WTC11 (cell line): ENCODE measurements at regions not wholly inside any gene's neighbourhood (a gene's known extent, or its start where the extent isn't known, plus 50 kb on each side); places are given as distances from the start of the nearest gene placed in this dataset.

ENCODE experiments used
- ATAC-seq: fragments of 200-7000 bp; cut with Tn5 transposase; 2 replicates; pipeline ENCODE4 v1.10.0; 2021; ENCODE audit warnings: mild to moderate bottlenecking, moderate library complexity
- CTCF ChIA-PET: fragments of 300-600 bp; sonication (Branson Sonifier 250); formaldehyde crosslinking; loops from one replicate; lab custom pipeline; 2021; ENCODE audit warnings: antibody characterized with exemption; lab: Charles Lee
- POLR2A ChIA-PET: fragments of 350-600 bp; sonication (Branson Sonifier 250); formaldehyde crosslinking; loops from one replicate; lab custom pipeline; 2021; ENCODE audit warnings: antibody characterized with exemption; lab: Charles Lee
- DNase-seq: peaks from one replicate; pipeline ENCODE4 v3.0.0; 2021; ENCODE audit warnings: low spot score
- H3K27ac Mint-ChIP-seq: 2 replicates; pipeline ENCODE4 v1.8.0; 2021; ENCODE audit warnings: mixed read lengths
- H3K27me3 Mint-ChIP-seq: 2 replicates; pipeline ENCODE4 v1.8.0; 2021; ENCODE audit warnings: low read depth, mild to moderate bottlenecking, moderate library complexity, mixed read lengths
- H3K36me3 Mint-ChIP-seq: 2 replicates; pipeline ENCODE4 v1.8.0; 2021; ENCODE audit warnings: mixed read lengths
- H3K4me1 Mint-ChIP-seq: 2 replicates; pipeline ENCODE4 v1.8.0; 2022; ENCODE audit warnings: mixed read lengths
- H3K4me3 Mint-ChIP-seq: 2 replicates; pipeline ENCODE4 v1.8.0; 2021; ENCODE audit warnings: mild to moderate bottlenecking, moderate library complexity, mixed read lengths
- H3K9me3 Mint-ChIP-seq: 2 replicates; pipeline ENCODE4 v1.8.0; 2021; ENCODE audit warnings: mixed read lengths
- CBFB ChIP-seq: sonication (generic); formaldehyde crosslinking; IDR thresholded peaks from 2 replicates; pipeline ENCODE4 v1.8.1; 2022; ENCODE audit warnings: mild to moderate bottlenecking, low read depth, missing genetic modification reagents
- CREM ChIP-seq: sonication (generic); formaldehyde crosslinking; IDR thresholded peaks from 2 replicates; pipeline ENCODE4 v1.8.1; 2022; ENCODE audit warnings: mild to moderate bottlenecking, missing genetic modification reagents, moderate library complexity
- ELF4 ChIP-seq: sonication (generic); formaldehyde crosslinking; IDR thresholded peaks from 2 replicates; pipeline ENCODE4 v1.8.1; 2022; ENCODE audit warnings: low read depth, mild to moderate bottlenecking, moderate library complexity, missing genetic modification reagents
- ESRRA ChIP-seq: sonication (generic); formaldehyde crosslinking; IDR thresholded peaks from 2 replicates; pipeline ENCODE4 v1.8.1; 2022; ENCODE audit warnings: mild to moderate bottlenecking, missing genetic modification reagents, borderline replicate concordance
- ETV6 ChIP-seq: sonication (generic); formaldehyde crosslinking; IDR thresholded peaks from 2 replicates; pipeline ENCODE4 v1.8.1; 2022; ENCODE audit warnings: mild to moderate bottlenecking, missing genetic modification reagents
- GTF2I ChIP-seq: fragments of 250-450 bp; sonication (Bioruptor Pico); conservative IDR thresholded peaks from 2 replicates; pipeline ENCODE4 v1.4.0; 2021; ENCODE audit warnings: mild to moderate bottlenecking
- IRF2 ChIP-seq: sonication (generic); formaldehyde crosslinking; IDR thresholded peaks from 2 replicates; pipeline ENCODE4 v1.8.0; 2022; ENCODE audit warnings: low read depth, missing genetic modification reagents, borderline replicate concordance
- JUN ChIP-seq: sonication (generic); formaldehyde crosslinking; IDR thresholded peaks from 2 replicates; pipeline ENCODE4 v1.8.0; 2023; ENCODE audit warnings: mild to moderate bottlenecking, missing genetic modification reagents
- NR1H2 ChIP-seq: sonication (generic); formaldehyde crosslinking; IDR thresholded peaks from 2 replicates; pipeline ENCODE4 v1.9.0; 2021; ENCODE audit warnings: mild to moderate bottlenecking, moderate library complexity, missing genetic modification reagents
- NR2C2 ChIP-seq: sonication (generic); formaldehyde crosslinking; IDR thresholded peaks from 2 replicates; pipeline ENCODE4 v1.8.0; 2022; ENCODE audit warnings: mild to moderate bottlenecking, missing genetic modification reagents
- ZNF219 ChIP-seq: sonication (generic); formaldehyde crosslinking; IDR thresholded peaks from 2 replicates; pipeline ENCODE4 v1.8.0; 2023; ENCODE audit warnings: missing genetic modification reagents, mild to moderate bottlenecking, borderline replicate concordance
- TF ChIP-seq, protein P1 (sequence below): sonication (generic); formaldehyde crosslinking; IDR thresholded peaks from 2 replicates; pipeline ENCODE4 v1.8.0; 2023; ENCODE audit warnings: missing genetic modification reagents
- TF ChIP-seq, protein P2 (sequence below): sonication (generic); formaldehyde crosslinking; conservative IDR thresholded peaks from 2 replicates; pipeline ENCODE4 v1.8.1; 2023; ENCODE audit warnings: mild to moderate bottlenecking, low read depth, missing genetic modification reagents, moderate library complexity
- TF ChIP-seq, protein P3 (sequence below): fragments of 200-600 bp; IDR thresholded peaks from 2 replicates; pipeline ENCODE4 v1.8.0; 2022; ENCODE audit warnings: antibody characterized with exemption
- TF ChIP-seq, protein P4 (sequence below): sonication (generic); formaldehyde crosslinking; IDR thresholded peaks from 2 replicates; pipeline ENCODE4 v1.8.1; 2023; ENCODE audit warnings: mild to moderate bottlenecking, moderate library complexity, missing genetic modification reagents
- TF ChIP-seq, protein P5 (sequence below): fragments of 250-450 bp; sonication (Bioruptor Pico); IDR thresholded peaks from 2 replicates; pipeline ENCODE4 v1.8.0; 2021; ENCODE audit warnings: mild to moderate bottlenecking
- TF ChIP-seq, protein P6 (sequence below): sonication (generic); formaldehyde crosslinking; IDR thresholded peaks from 2 replicates; pipeline ENCODE4 v1.8.0; 2022; ENCODE audit warnings: mild to moderate bottlenecking, missing genetic modification reagents
- TF ChIP-seq, protein P7 (sequence below): sonication (generic); formaldehyde crosslinking; IDR thresholded peaks from 2 replicates; pipeline ENCODE4 v1.8.0; 2022; ENCODE audit warnings: mild to moderate bottlenecking, missing genetic modification reagents

DNA sequence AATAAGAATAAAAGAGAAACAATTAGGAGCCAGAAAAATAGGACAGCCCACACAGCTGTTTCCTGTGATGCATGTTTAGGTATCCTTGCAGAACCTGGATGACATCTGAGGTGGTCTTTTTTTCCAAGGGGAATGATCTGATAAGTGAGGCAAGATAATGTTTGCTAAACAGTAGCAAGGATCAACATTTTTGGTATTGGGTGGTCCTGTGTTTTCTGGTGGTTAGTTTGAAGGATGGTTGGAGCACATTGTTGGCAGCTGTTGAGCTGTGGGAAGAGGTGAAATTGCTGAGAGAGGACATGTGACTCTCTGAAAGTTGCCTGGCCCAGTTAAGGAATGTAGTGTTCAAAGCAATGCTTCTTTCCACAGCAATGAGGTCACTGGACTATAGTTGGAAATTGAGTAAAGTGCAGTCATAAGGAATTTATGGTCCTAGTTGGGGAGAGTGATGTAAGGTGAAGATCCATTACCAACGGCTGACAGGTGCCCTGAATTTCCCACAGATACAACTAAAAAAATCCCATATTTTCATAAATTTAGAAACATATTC is 270.2 kb upstream of the IMPG1 start (continued):
- TF ChIP-seq, protein P1, sequence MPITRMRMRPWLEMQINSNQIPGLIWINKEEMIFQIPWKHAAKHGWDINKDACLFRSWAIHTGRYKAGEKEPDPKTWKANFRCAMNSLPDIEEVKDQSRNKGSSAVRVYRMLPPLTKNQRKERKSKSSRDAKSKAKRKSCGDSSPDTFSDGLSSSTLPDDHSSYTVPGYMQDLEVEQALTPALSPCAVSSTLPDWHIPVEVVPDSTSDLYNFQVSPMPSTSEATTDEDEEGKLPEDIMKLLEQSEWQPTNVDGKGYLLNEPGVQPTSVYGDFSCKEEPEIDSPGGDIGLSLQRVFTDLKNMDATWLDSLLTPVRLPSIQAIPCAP, result no peak
- no peak for TF ChIP-seq ESRRA (CRISPR knock-in tag)

DNA sequence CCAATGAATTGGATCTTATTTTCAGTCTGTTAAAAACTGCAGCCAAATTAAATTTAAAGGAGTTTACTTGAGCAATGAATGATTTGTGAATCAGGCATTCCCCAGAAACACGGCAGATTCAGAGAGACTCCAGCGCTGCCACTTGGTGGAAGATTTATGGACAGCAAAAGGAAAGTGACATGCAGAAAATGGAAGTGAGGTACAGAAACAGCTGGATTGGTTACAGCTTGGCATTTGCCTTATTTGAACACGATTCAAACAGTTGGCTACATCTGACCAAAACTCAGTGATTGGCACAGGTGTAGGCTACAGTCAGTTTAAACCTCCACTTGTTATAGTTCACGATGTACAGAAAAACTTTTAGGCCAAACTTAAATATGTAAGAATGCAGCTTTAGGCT is 257.6 kb upstream of the IMPG1 start:
- TF ChIP-seq, protein P2, sequence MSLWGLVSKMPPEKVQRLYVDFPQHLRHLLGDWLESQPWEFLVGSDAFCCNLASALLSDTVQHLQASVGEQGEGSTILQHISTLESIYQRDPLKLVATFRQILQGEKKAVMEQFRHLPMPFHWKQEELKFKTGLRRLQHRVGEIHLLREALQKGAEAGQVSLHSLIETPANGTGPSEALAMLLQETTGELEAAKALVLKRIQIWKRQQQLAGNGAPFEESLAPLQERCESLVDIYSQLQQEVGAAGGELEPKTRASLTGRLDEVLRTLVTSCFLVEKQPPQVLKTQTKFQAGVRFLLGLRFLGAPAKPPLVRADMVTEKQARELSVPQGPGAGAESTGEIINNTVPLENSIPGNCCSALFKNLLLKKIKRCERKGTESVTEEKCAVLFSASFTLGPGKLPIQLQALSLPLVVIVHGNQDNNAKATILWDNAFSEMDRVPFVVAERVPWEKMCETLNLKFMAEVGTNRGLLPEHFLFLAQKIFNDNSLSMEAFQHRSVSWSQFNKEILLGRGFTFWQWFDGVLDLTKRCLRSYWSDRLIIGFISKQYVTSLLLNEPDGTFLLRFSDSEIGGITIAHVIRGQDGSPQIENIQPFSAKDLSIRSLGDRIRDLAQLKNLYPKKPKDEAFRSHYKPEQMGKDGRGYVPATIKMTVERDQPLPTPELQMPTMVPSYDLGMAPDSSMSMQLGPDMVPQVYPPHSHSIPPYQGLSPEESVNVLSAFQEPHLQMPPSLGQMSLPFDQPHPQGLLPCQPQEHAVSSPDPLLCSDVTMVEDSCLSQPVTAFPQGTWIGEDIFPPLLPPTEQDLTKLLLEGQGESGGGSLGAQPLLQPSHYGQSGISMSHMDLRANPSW (CRISPR knock-in tag), result no peak
- TF ChIP-seq JUN (CRISPR knock-in tag) (no peak), IRF2 (CRISPR knock-in tag) (no peak), NR2C2 (CRISPR knock-in tag) (no peak), NR1H2 (CRISPR knock-in tag) (no peak), ZNF219 (no peak), GTF2I (CRISPR knock-in tag) (no peak)
- TF ChIP-seq, protein P3, sequence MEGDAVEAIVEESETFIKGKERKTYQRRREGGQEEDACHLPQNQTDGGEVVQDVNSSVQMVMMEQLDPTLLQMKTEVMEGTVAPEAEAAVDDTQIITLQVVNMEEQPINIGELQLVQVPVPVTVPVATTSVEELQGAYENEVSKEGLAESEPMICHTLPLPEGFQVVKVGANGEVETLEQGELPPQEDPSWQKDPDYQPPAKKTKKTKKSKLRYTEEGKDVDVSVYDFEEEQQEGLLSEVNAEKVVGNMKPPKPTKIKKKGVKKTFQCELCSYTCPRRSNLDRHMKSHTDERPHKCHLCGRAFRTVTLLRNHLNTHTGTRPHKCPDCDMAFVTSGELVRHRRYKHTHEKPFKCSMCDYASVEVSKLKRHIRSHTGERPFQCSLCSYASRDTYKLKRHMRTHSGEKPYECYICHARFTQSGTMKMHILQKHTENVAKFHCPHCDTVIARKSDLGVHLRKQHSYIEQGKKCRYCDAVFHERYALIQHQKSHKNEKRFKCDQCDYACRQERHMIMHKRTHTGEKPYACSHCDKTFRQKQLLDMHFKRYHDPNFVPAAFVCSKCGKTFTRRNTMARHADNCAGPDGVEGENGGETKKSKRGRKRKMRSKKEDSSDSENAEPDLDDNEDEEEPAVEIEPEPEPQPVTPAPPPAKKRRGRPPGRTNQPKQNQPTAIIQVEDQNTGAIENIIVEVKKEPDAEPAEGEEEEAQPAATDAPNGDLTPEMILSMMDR, result no peak
- TF ChIP-seq, protein P4, sequence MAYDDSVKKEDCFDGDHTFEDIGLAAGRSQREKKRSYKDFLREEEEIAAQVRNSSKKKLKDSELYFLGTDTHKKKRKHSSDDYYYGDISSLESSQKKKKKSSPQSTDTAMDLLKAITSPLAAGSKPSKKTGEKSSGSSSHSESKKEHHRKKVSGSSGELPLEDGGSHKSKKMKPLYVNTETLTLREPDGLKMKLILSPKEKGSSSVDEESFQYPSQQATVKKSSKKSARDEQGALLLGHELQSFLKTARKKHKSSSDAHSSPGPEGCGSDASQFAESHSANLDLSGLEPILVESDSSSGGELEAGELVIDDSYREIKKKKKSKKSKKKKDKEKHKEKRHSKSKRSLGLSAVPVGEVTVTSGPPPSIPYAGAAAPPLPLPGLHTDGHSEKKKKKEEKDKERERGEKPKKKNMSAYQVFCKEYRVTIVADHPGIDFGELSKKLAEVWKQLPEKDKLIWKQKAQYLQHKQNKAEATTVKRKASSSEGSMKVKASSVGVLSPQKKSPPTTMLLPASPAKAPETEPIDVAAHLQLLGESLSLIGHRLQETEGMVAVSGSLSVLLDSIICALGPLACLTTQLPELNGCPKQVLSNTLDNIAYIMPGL, result no peak
- TF ChIP-seq, protein P5, sequence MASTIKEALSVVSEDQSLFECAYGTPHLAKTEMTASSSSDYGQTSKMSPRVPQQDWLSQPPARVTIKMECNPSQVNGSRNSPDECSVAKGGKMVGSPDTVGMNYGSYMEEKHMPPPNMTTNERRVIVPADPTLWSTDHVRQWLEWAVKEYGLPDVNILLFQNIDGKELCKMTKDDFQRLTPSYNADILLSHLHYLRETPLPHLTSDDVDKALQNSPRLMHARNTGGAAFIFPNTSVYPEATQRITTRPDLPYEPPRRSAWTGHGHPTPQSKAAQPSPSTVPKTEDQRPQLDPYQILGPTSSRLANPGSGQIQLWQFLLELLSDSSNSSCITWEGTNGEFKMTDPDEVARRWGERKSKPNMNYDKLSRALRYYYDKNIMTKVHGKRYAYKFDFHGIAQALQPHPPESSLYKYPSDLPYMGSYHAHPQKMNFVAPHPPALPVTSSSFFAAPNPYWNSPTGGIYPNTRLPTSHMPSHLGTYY (CRISPR knock-in tag), result no peak
- TF ChIP-seq, protein P1, result no peak
- CTCF ChIA-PET, result no interaction called here

DNA sequence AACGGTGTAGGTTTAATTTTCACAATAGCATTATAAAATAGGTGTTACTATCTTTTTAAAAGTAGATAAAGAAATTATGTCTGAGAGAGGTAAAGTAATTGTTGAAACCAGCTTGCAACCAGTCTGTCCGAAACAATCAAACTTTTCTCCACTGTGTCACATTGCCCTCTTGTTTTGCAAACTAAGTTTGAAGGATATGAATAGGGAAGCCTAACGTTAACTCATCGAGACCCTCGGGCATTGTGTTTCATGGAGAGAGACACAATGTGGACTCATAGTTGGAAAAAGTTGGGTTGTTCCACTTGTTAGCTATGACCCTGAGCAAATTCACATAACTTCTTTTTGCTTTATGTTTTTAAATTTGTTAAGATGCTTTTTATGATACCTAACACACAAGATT is 254.4 kb upstream of the IMPG1 start:
- ATAC-seq, result peak; percentile 52; the same call in 1 of the 2 replicates
- ChIA-PET CTCF (no interaction called here), POLR2A (no interaction called here)
- no peak overlapping the region for H3K4me3 Mint-ChIP-seq
- no peak for DNase-seq
- TF ChIP-seq, protein P2 (CRISPR knock-in tag), result no peak
- TF ChIP-seq ETV6 (CRISPR knock-in tag), result no peak
- TF ChIP-seq ELF4 (CRISPR knock-in tag), result no peak
- TF ChIP-seq, protein P6, sequence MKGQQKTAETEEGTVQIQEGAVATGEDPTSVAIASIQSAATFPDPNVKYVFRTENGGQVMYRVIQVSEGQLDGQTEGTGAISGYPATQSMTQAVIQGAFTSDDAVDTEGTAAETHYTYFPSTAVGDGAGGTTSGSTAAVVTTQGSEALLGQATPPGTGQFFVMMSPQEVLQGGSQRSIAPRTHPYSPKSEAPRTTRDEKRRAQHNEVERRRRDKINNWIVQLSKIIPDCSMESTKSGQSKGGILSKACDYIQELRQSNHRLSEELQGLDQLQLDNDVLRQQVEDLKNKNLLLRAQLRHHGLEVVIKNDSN (CRISPR knock-in tag), result no peak
- TF ChIP-seq, protein P7, sequence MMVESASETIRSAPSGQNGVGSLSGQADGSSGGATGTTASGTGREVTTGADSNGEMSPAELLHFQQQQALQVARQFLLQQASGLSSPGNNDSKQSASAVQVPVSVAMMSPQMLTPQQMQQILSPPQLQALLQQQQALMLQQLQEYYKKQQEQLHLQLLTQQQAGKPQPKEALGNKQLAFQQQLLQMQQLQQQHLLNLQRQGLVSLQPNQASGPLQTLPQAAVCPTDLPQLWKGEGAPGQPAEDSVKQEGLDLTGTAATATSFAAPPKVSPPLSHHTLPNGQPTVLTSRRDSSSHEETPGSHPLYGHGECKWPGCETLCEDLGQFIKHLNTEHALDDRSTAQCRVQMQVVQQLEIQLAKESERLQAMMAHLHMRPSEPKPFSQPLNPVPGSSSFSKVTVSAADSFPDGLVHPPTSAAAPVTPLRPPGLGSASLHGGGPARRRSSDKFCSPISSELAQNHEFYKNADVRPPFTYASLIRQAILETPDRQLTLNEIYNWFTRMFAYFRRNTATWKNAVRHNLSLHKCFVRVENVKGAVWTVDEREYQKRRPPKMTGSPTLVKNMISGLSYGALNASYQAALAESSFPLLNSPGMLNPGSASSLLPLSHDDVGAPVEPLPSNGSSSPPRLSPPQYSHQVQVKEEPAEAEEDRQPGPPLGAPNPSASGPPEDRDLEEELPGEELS (CRISPR knock-in tag), result no peak
- no peak for TF ChIP-seq CREM
- TF ChIP-seq CBFB (CRISPR knock-in tag), result no peak
- peaks cover 15% of the 10 kb centered on the region for H3K4me1 Mint-ChIP-seq
- no peaks in the 10 kb centered on the region; the same call in 1 of the 2 replicates for H3K27me3 Mint-ChIP-seq
- peaks cover 23% of the 10 kb centered on the region for H3K9me3 Mint-ChIP-seq
- H3K27ac Mint-ChIP-seq, result no peak overlapping the region
- H3K36me3 Mint-ChIP-seq, result peaks cover 13% of the 10 kb centered on the region

More for the DNA sequence above, 257.6 kb upstream of the IMPG1 start:
- POLR2A ChIA-PET, result no interaction called here
- H3K36me3 Mint-ChIP-seq, result peaks cover 22% of the 10 kb centered on the region
- no peak overlapping the region for H3K27ac Mint-ChIP-seq
- no peaks in the 10 kb centered on the region; the same call in none of the 2 replicates for H3K27me3 Mint-ChIP-seq
- ATAC-seq (no peak), DNase-seq (no peak)
- peaks cover 15% of the 10 kb centered on the region for H3K4me1 Mint-ChIP-seq
- peaks cover 51% of the 10 kb centered on the region for H3K9me3 Mint-ChIP-seq
- no peak overlapping the region for H3K4me3 Mint-ChIP-seq
